Fibroblast of skin of abdomen (primary cell): ENCODE measurements at regions not wholly inside any gene's neighbourhood (a gene's known extent, or its start where the extent isn't known, plus 50 kb on each side); places are given as distances from the start of the nearest gene placed in this dataset.
A peak's percentile ranks its signal among the peaks of the same experiment; 100 is the strongest.

Source experiments
- DNase-seq: peaks from one replicate; pipeline ENCODE4 v3.0.0-alpha.2; 2013

- no peak for DNase-seq
These were observed 154.9 kb downstream of the RASSF9 start for GRCh38 chr12:85681333-85681732.

- DNase-seq: no peak
These were observed 153.2 kb downstream of the RASSF9 start for GRCh38 chr12:85683051-85683450.

- no peak for DNase-seq
These were observed 147.4 kb downstream of the RASSF9 start for GRCh38 chr12:85688837-85689236.

- DNase-seq: no peak
These were observed 146.1 kb downstream of the RASSF9 start for GRCh38 chr12:85690146-85690545.

- DNase-seq: no peak
These were observed 143.0 kb downstream of the RASSF9 start for GRCh38 chr12:85693093-85693665.

- no peak for DNase-seq
These were observed 141.0 kb downstream of the RASSF9 start for GRCh38 chr12:85695097-85695715.

GRCh38 chr12:85697003-85697402 is 139.2 kb downstream of the RASSF9 start:
- no peak for DNase-seq

- DNase-seq: no peak
These were observed 137.3 kb downstream of the RASSF9 start for GRCh38 chr12:85698937-85699336.

- no peak for DNase-seq
These were observed 127.4 kb downstream of the RASSF9 start for GRCh38 chr12:85708775-85709174.

- no peak for DNase-seq
These were observed 124.3 kb downstream of the RASSF9 start for GRCh38 chr12:85711735-85712390.

- peak; percentile 38 for DNase-seq
These were observed 122.8 kb downstream of the RASSF9 start for GRCh38 chr12:85713373-85713772.

- no peak for DNase-seq
These were observed 121.8 kb downstream of the RASSF9 start for GRCh38 chr12:85714425-85714824.

- DNase-seq: no peak
These were observed 115.7 kb downstream of the RASSF9 start for GRCh38 chr12:85720308-85721033.

- DNase-seq: peak; percentile 35
These were observed 110.2 kb downstream of the RASSF9 start for GRCh38 chr12:85725991-85726390.

- DNase-seq: peak; percentile 47
These were observed 102.9 kb downstream of the RASSF9 start for GRCh38 chr12:85733221-85733840.

GRCh38 chr12:85733984-85734383 is 102.2 kb downstream of the RASSF9 start:
- peak; percentile 12 for DNase-seq

- DNase-seq: peak; percentile 48
These were observed 96.0 kb downstream of the RASSF9 start for GRCh38 chr12:85740186-85740585.

- DNase-seq: peak; percentile 5
These were observed 95.2 kb downstream of the RASSF9 start for GRCh38 chr12:85741046-85741445.

GRCh38 chr12:85747941-85748495 is 88.2 kb downstream of the RASSF9 start:
- no peak for DNase-seq
